ENCODE measurements at regions not wholly inside any gene's neighbourhood (a gene's known extent, or its start where the extent isn't known, plus 50 kb on each side); places are given as distances from the start of the nearest gene placed in this dataset.

- no peak for DNase-seq
These were observed 456.8 kb upstream of the NXPH2 start for GRCh38 chr2:139237023-139237422.

- no peak for DNase-seq
These were observed 450.7 kb upstream of the NXPH2 start for GRCh38 chr2:139230881-139231280.

DNA sequence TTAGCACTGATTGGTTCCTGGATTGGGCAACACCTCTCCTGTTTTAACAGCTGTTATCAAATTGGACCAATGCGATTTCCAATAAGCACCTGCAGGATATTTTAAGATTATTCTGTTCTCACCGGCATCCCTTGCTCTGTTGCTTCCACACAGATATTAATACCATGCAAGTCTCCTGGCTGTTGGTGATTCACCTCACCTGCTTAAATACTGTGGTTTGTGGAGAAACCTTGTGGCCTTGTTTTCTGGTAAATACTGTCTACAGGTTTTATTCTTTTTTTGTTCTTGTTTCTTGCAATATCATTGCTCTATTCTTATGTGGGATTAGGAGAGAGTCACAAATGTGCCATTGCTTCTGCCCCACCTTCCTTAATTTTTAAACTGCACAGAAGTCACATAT is 448.1 kb upstream of the NXPH2 start:
- DNase-seq = no peak

GRCh38 chr2:139225961-139226360 is 445.8 kb upstream of the NXPH2 start:
- no peak for DNase-seq

GRCh38 chr2:139218181-139218580 is 438.0 kb upstream of the NXPH2 start:
- DNase-seq = no peak

- DNase-seq = no peak
These were observed 437.5 kb upstream of the NXPH2 start for GRCh38 chr2:139217641-139218040.

DNA sequence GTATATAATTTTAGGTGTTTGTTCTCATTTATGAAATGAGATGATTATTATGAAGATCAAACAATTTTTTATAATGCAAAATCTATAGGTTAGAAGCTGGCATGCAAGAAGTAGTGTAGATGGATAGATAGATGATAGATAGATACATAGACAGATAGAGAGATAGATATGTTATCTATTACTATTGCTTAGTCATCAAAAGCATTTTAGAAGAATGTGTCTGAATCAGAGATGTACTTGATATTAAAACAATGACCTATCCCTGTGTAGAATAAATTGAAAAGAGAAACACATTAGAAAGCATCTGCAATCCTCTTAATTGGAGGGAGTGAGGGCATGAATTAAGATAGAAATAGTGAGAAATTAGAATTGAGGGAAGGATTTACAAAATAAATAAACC is 436.2 kb upstream of the NXPH2 start:
- no peak for DNase-seq

- no peak for DNase-seq
These were observed 434.6 kb upstream of the NXPH2 start for GRCh38 chr2:139214801-139215200.

DNA sequence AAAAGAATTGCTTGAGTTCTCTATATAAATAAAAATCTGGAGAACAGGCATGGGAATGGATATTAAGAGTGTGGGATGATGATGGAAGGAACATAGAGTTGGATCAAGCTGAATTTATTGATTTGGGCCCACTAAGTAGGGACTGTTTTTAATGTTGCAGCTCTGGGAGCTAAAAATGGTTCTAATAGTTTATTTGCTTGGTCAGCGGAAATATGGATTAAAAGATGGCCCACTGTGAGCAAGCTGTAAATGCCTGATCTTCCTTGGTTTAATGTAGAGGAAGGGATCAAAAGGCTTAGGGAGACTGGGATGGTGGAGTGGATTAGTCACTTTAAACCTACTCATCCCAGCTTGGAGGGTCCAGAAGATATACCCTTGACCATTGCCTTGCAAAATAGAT is 429.4 kb upstream of the NXPH2 start:
- DNase-seq = no peak

DNA sequence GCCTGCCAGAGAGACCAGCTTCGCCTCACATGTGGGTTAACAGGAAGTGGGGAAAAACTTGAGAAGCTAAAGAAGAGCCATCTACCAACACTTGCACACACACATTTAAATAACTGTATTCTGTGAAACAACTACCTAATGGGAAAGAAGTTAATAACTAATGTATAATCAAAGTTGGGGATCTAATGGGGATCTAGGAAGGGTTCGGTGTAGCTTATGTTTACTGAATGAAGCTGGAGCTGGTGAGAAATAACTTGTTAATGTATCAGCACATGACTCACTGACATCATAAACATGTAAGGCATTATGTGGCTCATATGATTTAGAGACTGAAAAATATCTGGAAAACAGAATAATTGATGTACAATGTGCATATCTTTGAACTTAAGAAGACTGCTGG is 421.3 kb upstream of the NXPH2 start:
- DNase-seq = no peak

GRCh38 chr2:139196754-139197153 is 416.6 kb upstream of the NXPH2 start:
- DNase-seq = no peak

DNA sequence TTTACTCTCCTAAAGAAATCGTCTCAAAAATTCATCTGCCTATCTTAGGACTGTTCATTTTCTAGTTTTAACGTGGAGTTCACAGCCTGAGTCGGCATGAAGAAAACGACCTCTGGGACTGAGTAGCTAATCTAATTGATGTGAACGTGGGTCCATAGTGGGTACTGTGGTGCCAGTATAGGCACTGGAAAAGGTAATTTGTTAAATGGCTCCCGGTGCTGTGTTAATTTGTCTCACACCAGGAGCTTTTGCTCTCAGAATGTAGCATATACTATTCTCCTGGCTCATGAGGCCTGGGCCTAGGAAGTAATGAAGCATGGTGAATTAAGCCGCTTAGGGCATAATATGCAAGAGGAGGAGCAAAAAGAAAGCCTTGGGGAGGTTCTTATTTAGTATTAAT is 414.4 kb upstream of the NXPH2 start:
- no peak for DNase-seq

DNA sequence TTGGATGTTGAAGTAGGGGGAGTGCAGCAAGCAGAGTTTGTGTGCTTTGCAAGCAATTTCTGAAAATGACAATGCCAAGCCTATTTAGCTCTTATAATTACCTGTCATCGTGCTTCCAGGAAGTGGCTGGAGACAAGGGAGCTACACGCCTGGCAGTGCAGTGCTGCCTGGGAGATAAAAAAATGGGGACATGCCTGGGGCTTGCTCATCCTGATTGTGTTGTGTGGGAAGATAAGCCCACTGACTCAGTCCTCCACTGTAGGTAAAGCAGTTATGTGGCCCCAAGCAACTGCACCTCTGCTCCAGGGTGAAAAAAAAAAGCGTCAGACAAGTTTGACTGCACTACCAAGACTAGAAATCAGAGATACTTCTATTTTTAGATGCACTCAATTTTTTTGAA is 396.9 kb upstream of the NXPH2 start:
- DNase-seq = no peak

- DNase-seq = no peak
These were observed 395.3 kb upstream of the NXPH2 start for GRCh38 chr2:139175510-139175909.

DNA sequence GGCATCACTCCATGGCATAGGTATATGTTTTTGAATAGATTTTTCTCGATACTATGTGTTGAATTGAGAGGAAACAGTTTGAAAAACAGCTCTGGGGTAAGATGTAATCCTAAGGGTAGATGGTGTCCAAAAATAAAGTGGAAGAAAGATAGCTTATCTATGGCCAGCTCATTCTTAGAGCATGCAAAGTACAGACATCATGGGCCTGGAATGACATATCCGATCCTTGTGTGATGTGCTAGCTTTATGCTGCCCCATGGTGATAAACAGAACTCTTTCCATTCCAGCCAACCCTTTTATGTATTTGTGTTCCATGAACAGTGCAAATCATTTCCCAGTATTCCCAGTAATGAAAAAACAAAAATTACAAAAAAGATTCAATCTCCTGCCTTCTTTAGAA is 390.2 kb upstream of the NXPH2 start:
- DNase-seq = no peak

- DNase-seq = no peak
These were observed 385.4 kb upstream of the NXPH2 start for GRCh38 chr2:139165601-139166000.

- DNase-seq = no peak
These were observed 384.9 kb upstream of the NXPH2 start for GRCh38 chr2:139165041-139165440.

DNA sequence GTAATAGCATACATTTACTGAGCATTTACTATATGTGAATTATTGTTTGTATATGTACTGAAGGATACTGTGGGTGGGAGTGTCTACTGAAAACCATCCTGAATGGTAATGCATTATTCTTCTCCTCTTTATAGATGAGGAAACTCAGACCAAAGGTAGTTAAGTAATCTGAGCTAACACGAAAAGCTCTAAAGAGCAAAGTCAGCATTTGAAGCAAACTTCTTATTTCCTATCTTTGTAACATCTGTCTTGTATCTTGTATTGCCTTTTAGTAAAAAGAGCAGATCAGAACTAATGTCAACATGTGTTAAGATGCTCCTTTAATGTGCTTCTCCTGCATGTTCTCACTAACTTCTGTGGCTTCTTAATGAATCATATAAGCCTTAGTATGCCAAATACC is 382.8 kb upstream of the NXPH2 start:
- DNase-seq = no peak

- no peak for DNase-seq
These were observed 382.3 kb upstream of the NXPH2 start for GRCh38 chr2:139162456-139162855.

DNA sequence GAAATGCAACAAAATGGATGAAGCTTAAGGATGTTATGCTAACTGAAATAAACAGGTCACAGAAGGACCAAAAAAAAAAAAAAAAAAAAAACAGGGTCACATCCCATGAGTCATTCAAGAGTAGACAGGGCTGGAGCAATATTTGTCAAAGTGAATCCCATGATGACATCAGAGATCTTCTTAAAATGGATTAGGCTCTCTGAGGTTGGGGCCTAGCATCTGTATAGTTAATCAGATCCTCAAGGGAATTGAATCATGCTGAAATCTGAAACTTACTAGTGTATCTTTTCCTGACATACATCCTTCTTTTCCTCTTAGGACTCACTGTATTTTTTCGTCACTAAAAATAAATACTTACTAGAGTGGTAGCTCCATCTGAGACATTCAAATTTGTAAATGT is 380.6 kb upstream of the NXPH2 start:
- no peak for DNase-seq

- no peak for DNase-seq
These were observed 379.0 kb upstream of the NXPH2 start for GRCh38 chr2:139159177-139159576.

DNA sequence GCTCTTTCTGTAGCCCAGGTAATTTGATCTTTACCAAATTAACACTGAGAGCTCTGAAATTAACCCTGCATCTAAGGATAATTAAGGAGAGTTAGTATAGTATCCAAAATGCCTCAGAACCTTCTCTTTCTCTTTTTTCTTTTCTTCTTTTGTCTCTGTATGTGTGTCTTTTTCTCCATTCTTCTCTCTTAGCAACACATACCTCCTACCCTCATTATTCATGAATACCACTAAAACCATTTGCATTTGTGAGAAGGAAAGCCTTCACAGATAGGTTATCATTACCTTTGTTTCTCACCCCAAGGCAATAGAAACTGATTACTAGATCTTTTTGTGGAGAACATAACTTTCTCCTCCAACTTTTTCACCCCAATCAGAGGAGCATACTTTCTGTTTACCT is 376.5 kb upstream of the NXPH2 start:
- no peak for DNase-seq

DNA sequence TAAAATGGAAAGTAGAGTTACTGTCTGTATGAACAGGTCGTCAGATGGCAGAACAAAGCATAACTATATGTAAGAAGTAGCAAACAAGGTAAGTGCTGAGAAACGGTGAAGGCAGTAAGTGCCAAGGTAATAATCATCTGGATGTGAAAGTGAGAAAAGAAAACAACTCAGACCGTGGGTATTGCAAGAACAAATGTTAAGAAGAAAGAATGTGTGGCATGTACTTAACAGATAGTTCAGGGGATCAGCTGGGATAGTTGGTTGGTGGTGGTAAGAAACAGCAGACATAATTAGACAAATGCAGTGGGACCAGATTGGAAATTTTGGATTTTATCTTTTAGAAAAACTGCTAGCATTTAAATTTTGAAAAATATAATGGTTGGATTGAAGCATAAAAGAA is 375.8 kb upstream of the NXPH2 start:
- DNase-seq = no peak

GRCh38 chr2:139142252-139142880 is 362.2 kb upstream of the NXPH2 start:
- no peak for DNase-seq

- DNase-seq = no peak
These were observed 344.1 kb upstream of the NXPH2 start for GRCh38 chr2:139124271-139124670.

GRCh38 chr2:139123795-139124194 is 343.6 kb upstream of the NXPH2 start:
- no peak for DNase-seq

All from SHP77 (cell line).